H9 (cell line): ENCODE measurements at regions not wholly inside any gene's neighbourhood (a gene's known extent, or its start where the extent isn't known, plus 50 kb on each side); places are given as distances from the start of the nearest gene placed in this dataset.

Experiments used
- DNase-seq: peaks from one replicate; pipeline ENCODE4 v3.0.0-alpha.2; 2017
- H2AFZ ChIP-seq: one replicate; pipeline ENCODE4 v1.6.1; 2013; ENCODE audit warnings: mild to moderate bottlenecking, low read length, control low read depth, moderate library complexity
- H2AK5ac ChIP-seq: 2 replicates; pipeline ENCODE4 v1.6.1; 2013; ENCODE audit warnings: low read length, control low read depth, mixed read lengths; ENCODE audit not compliant: insufficient read length
- H2BK120ac ChIP-seq: one replicate; pipeline ENCODE4 v1.6.1; 2013; ENCODE audit warnings: low read depth, mild to moderate bottlenecking, low read length, control low read depth, inconsistent platforms; ENCODE audit not compliant: poor library complexity, severe bottlenecking
- H2BK12ac ChIP-seq: 2 replicates; pipeline ENCODE4 v1.6.1; 2013; ENCODE audit warnings: low read length, control low read depth, mixed read lengths, low read depth; ENCODE audit not compliant: insufficient read length
- H2BK15ac ChIP-seq: 2 replicates; pipeline ENCODE4 v1.6.1; 2013; ENCODE audit warnings: low read depth, low read length, control low read depth
- H2BK20ac ChIP-seq: one replicate; pipeline ENCODE4 v1.6.1; 2013; ENCODE audit warnings: low read depth, mild to moderate bottlenecking, low read length, control low read depth, inconsistent platforms; ENCODE audit not compliant: poor library complexity, severe bottlenecking
- H2BK5ac ChIP-seq: 2 replicates; pipeline ENCODE4 v1.6.1; 2013; ENCODE audit warnings: low read length, control low read depth, mixed read lengths; ENCODE audit not compliant: insufficient read length
- H3K14ac ChIP-seq: 2 replicates; pipeline ENCODE4 v1.6.1; 2013; ENCODE audit warnings: low read length, control low read depth; ENCODE audit not compliant: insufficient read depth
- H3K18ac ChIP-seq: 2 replicates; pipeline ENCODE4 v1.6.1; 2013; ENCODE audit warnings: low read depth, mild to moderate bottlenecking, mixed read lengths, low read length, control low read depth; ENCODE audit not compliant: insufficient read length
- H3K23ac ChIP-seq: 2 replicates; pipeline ENCODE4 v1.6.1; 2013; ENCODE audit warnings: low read length, control low read depth, mixed read lengths, low read depth; ENCODE audit not compliant: insufficient read length
- H3K23me2 ChIP-seq: 2 replicates; pipeline ENCODE4 v1.6.1; 2013; ENCODE audit warnings: low read depth, mild to moderate bottlenecking, mixed read lengths, low read length, control low read depth; ENCODE audit not compliant: insufficient read length, poor library complexity, severe bottlenecking
- H3K27ac ChIP-seq: 2 replicates; pipeline ENCODE4 v1.5.1; 2013; ENCODE audit warnings: low read length, control low read depth, mixed read lengths, low read depth; ENCODE audit not compliant: insufficient read length
- H3K27me3 ChIP-seq: 2 replicates; pipeline ENCODE4 v1.6.1; 2013; ENCODE audit warnings: low read length, control low read depth, inconsistent platforms; ENCODE audit not compliant: insufficient read depth
- H3K4ac ChIP-seq: 2 replicates; pipeline ENCODE4 v1.6.1; 2013; ENCODE audit warnings: low read depth, mild to moderate bottlenecking, control low read depth, inconsistent platforms, low read length, moderate library complexity
- H3K4me1 ChIP-seq: 2 replicates; pipeline ENCODE4 v1.6.1; 2013; ENCODE audit warnings: low read length, control low read depth, inconsistent platforms; ENCODE audit not compliant: insufficient read depth
- H3K4me2 ChIP-seq: 2 replicates; pipeline ENCODE4 v1.6.1; 2013; ENCODE audit warnings: low read length, control low read depth, mixed read lengths; ENCODE audit not compliant: insufficient read length, insufficient read depth
- H3K56ac ChIP-seq: 2 replicates; pipeline ENCODE4 v1.6.1; 2013; ENCODE audit warnings: low read depth, mild to moderate bottlenecking, mixed read lengths, low read length, control low read depth; ENCODE audit not compliant: insufficient read length
- H3K79me1 ChIP-seq: 2 replicates; pipeline ENCODE4 v1.6.1; 2013; ENCODE audit warnings: low read depth, mild to moderate bottlenecking, moderate library complexity, low read length, control low read depth, inconsistent platforms; ENCODE audit not compliant: insufficient read depth, poor library complexity, severe bottlenecking
- H3K79me2 ChIP-seq: 2 replicates; pipeline ENCODE4 v1.6.1; 2013; ENCODE audit warnings: low read length, control low read depth, inconsistent platforms; ENCODE audit not compliant: insufficient read depth
- H3K9ac ChIP-seq: 2 replicates; pipeline ENCODE4 v1.6.1; 2013; ENCODE audit warnings: low read length, control low read depth, mixed read lengths; ENCODE audit not compliant: insufficient read length; ENCODE audit errors: extremely low read depth
- H3K9me3 ChIP-seq: one replicate; pipeline ENCODE4 v1.6.1; 2013; ENCODE audit warnings: low read depth, low read length, inconsistent platforms; ENCODE audit not compliant: control insufficient read depth
- H3T11ph ChIP-seq: one replicate; pipeline ENCODE4 v1.6.1; 2013; ENCODE audit warnings: mild to moderate bottlenecking, low read length, control low read depth, inconsistent platforms
- H4K20me1 ChIP-seq: one replicate; pipeline ENCODE4 v1.6.1; 2013; ENCODE audit not compliant: control insufficient read depth, insufficient read length, insufficient read depth
- H4K5ac ChIP-seq: 2 replicates; pipeline ENCODE4 v1.6.1; 2013; ENCODE audit warnings: low read depth, mild to moderate bottlenecking, mixed read lengths, low read length, control low read depth; ENCODE audit not compliant: insufficient read length
- H4K8ac ChIP-seq: replicated peaks from 2 replicates; pipeline ENCODE4 v1.6.1; 2013; ENCODE audit warnings: low read length, control low read depth, mixed read lengths, low read depth; ENCODE audit not compliant: insufficient read length
- H4K91ac ChIP-seq: 2 replicates; pipeline ENCODE4 v1.6.1; 2013; ENCODE audit warnings: low read depth, mild to moderate bottlenecking, moderate library complexity, mixed read lengths, low read length, control low read depth; ENCODE audit not compliant: insufficient read length
- H3K27ac Mint-ChIP-seq, 3 experiments: 2 replicates in 2 of 3; 3 replicates in 1 of 3; pipeline ENCODE4 v1.8.0; 2020 to 2021; ENCODE audit warnings: mixed read lengths in 3 of 3, mild to moderate bottlenecking in 1 of 3, moderate library complexity in 1 of 3
- H3K27me3 Mint-ChIP-seq: 2 replicates; pipeline ENCODE4 v1.8.0; 2021; ENCODE audit warnings: low read depth, mild to moderate bottlenecking, moderate library complexity, mixed read lengths
- H3K36me3 Mint-ChIP-seq, 3 experiments: 2 replicates in 2 of 3; 3 replicates in 1 of 3; pipeline ENCODE4 v1.8.0; 2020 to 2021; ENCODE audit warnings: low read depth in 3 of 3, mixed read lengths in 3 of 3; ENCODE audit not compliant: insufficient read depth in 1 of 3
- H3K4me1 Mint-ChIP-seq, 2 experiments: 2 replicates each; pipeline ENCODE4 v1.8.0; 2020; ENCODE audit warnings: mixed read lengths in 2 of 2
- H3K4me3 Mint-ChIP-seq, 2 experiments: 2 replicates in 1 of 2; 3 replicates in 1 of 2; pipeline ENCODE4 v1.8.0; 2020 to 2021; ENCODE audit warnings: mild to moderate bottlenecking in 2 of 2, mixed read lengths in 2 of 2, moderate library complexity in 1 of 2
- H3K9me3 Mint-ChIP-seq, 2 experiments: 2 replicates in 1 of 2; 3 replicates in 1 of 2; pipeline ENCODE4 v1.8.0; 2020; ENCODE audit warnings: mild to moderate bottlenecking in 2 of 2, mixed read lengths in 2 of 2, moderate library complexity in 1 of 2
- WGBS: extraction: QIAGEN DNeasy Blood & Tissue Kit; methylation state at CpG from one replicate; pipeline ENCODE4 v1.1.7; 2013; ENCODE audit warnings: missing lambda C conversion rate, low lambda C conversion rate, mixed read lengths; ENCODE audit not compliant: insufficient read length; ENCODE audit errors: extremely low coverage; 5-methylcytosine and 5-hydroxymethylcytosine counted together
- TF ChIP-seq, protein P1 (sequence below): fragments of 200-600 bp; sonication (generic); conservative IDR thresholded peaks from 3 replicates; pipeline ENCODE4 v1.8.0; 2021; ENCODE audit warnings: antibody characterized with exemption, mild to moderate bottlenecking

DNA sequence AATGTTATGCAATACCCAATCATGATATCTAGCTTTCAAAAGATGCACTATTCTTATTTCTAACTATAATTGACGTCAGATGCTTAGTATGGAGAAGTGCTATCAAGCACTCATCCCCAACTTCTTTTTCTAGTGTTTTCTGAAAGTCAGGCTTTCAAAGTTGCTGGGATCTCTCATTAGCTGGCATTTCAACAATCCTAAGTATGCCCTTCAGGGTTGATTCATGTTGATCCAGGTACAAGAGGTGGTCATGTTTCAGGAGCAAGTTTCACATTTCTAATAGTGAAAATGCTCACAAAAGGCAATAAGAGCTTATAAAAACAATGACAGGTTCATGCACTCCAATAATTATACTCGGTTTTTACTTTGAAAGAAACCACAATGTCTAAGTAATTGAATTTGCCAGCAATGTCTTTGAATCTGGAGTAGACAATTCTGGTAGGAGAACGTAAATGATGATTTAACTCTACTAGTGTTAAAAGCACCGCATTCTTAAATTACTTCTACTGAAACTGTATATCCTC is 193.7 kb upstream of the KHDRBS2 start:
- no peaks in the 10 kb centered on the region for H3K79me1 ChIP-seq
- no CpG with 5 or more reads among the region's 4 CpGs for WGBS
- H3K9me3 ChIP-seq = no peaks in the 10 kb centered on the region

More for the DNA sequence above, 193.7 kb upstream of the KHDRBS2 start:
- H2BK5ac ChIP-seq = no peak overlapping the region
- H3K4me2 ChIP-seq = no peak overlapping the region
- H3T11ph ChIP-seq = no peak overlapping the region
- no peak overlapping the region for H4K91ac ChIP-seq
- Mint-ChIP-seq H3K36me3 (peaks cover 0 to 5% (median 4%) of the 10 kb centered on the region in 3 experiments; a peak in 4 of 7 replicates), H3K4me1 (peaks cover 3 to 10% of the 10 kb centered on the region in 2 experiments; a peak in 2 of 4 replicates), H3K9me3 (peaks cover 0 to 5% of the 10 kb centered on the region in 2 experiments; a peak in 2 of 5 replicates), H3K27me3 (no peaks in the 10 kb centered on the region), H3K4me3 (no peak overlapping the region), H3K27ac (no peak overlapping the region)
- H4K8ac ChIP-seq = no peak overlapping the region
- peaks cover 3% of the 10 kb centered on the region; the same call in 1 of the 2 replicates for H3K4me1 ChIP-seq
- H3K27me3 ChIP-seq = no peaks in the 10 kb centered on the region
- no peak overlapping the region for H2BK20ac ChIP-seq
- no peak overlapping the region for H3K9ac ChIP-seq
- H3K14ac ChIP-seq = no peak overlapping the region
- H2BK15ac ChIP-seq = no peak overlapping the region
- no peak overlapping the region for H3K4ac ChIP-seq
- H3K79me2 ChIP-seq = no peaks in the 10 kb centered on the region
- DNase-seq = no peak
- no peak overlapping the region for H2AK5ac ChIP-seq
- no peak overlapping the region for H3K18ac ChIP-seq
- no peak overlapping the region for H3K56ac ChIP-seq
- no peak overlapping the region for H2AFZ ChIP-seq
- TF ChIP-seq, protein P1, sequence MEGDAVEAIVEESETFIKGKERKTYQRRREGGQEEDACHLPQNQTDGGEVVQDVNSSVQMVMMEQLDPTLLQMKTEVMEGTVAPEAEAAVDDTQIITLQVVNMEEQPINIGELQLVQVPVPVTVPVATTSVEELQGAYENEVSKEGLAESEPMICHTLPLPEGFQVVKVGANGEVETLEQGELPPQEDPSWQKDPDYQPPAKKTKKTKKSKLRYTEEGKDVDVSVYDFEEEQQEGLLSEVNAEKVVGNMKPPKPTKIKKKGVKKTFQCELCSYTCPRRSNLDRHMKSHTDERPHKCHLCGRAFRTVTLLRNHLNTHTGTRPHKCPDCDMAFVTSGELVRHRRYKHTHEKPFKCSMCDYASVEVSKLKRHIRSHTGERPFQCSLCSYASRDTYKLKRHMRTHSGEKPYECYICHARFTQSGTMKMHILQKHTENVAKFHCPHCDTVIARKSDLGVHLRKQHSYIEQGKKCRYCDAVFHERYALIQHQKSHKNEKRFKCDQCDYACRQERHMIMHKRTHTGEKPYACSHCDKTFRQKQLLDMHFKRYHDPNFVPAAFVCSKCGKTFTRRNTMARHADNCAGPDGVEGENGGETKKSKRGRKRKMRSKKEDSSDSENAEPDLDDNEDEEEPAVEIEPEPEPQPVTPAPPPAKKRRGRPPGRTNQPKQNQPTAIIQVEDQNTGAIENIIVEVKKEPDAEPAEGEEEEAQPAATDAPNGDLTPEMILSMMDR = no peak
- no peak overlapping the region for H4K5ac ChIP-seq
- H4K20me1 ChIP-seq = no peaks in the 10 kb centered on the region
- no peak overlapping the region for H3K23ac ChIP-seq
- H2BK12ac ChIP-seq = no peak overlapping the region
- no peak overlapping the region for H3K27ac ChIP-seq
- no peak overlapping the region for H2BK120ac ChIP-seq
- H3K23me2 ChIP-seq = no peaks in the 10 kb centered on the region
